ENCODE measurements at regions not wholly inside any gene's neighbourhood (a gene's known extent, or its start where the extent isn't known, plus 50 kb on each side); places are given as distances from the start of the nearest gene placed in this dataset.

DNA sequence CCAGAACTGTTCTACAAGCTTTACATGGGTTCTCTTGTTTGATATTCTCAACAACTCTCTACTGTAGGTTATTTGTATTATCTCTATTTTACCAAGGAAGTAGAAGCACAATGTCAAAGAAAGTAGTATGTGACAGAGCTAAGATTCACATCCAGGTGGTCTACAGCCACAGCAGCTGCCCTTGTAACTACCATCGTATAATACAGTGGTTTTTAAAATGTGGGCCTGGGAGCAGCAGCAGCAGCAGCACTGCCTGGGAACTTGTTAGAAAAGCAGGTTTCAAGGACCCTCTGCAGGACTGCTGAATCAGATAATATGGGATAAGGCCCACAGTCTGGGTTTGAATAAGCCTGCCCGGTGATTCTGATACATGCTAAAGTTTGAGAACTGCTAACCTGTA is 357.1 kb upstream of the SATB1 start:
- Histone ChIP-seq H3K4me3 (ENCODE audit: low read depth, low read length) (no peak overlapping the region), H3K79me1 (ENCODE audit: low read length) (no peaks in the 10 kb centered on the region), H3K36me3 (ENCODE audit: control insufficient read depth in 1 of 2, insufficient read depth in 2 of 2, low read length in 2 of 2) (no peaks in the 10 kb centered on the region), H2BK12ac (ENCODE audit: low read length) (no peak overlapping the region), H3K14ac (ENCODE audit: low read length) (no peak overlapping the region), H3K9me3 (ENCODE audit: insufficient read depth, low read depth, low read length) (no peaks in the 10 kb centered on the region), H2BK5ac (ENCODE audit: low read depth, low read length, poor library complexity) (no peak overlapping the region), H3K27ac (ENCODE audit: low read depth, low read length) (no peak overlapping the region), H3K27me3 (ENCODE audit: insufficient read depth, low read length) (no peaks in the 10 kb centered on the region), H3K23ac (ENCODE audit: low read length) (no peak overlapping the region), H4K12ac (ENCODE audit: low read depth, low read length) (no peak overlapping the region), H3K4me2 (ENCODE audit: low read length) (no peak overlapping the region), H3K4me1 (ENCODE audit: control insufficient read depth in 1 of 2, insufficient read depth in 2 of 2, low read length in 2 of 2) (no peaks in the 10 kb centered on the region), H4K91ac (ENCODE audit: low read depth, low read length) (no peak overlapping the region), H3K9ac (ENCODE audit: low read length) (no peak overlapping the region), H2AFZ (ENCODE audit: insufficient read depth, low read length, poor library complexity) (no peak overlapping the region), H3K79me2 (ENCODE audit: control insufficient read depth, insufficient read depth, low read length, poor library complexity) (no peaks in the 10 kb centered on the region), H3K18ac (ENCODE audit: low read length) (no peak overlapping the region), H2AK5ac (ENCODE audit: low read length) (no peak overlapping the region), H2BK120ac (ENCODE audit: insufficient read depth, low read length, poor library complexity) (no peak overlapping the region), H3K4ac (ENCODE audit: low read depth, low read length) (no peak overlapping the region), H4K8ac (ENCODE audit: low read depth, low read length) (no peak overlapping the region)
- WGBS (ENCODE audit: extremely low coverage, insufficient coverage, insufficient read length): no CpG with 5 or more reads among the region's 2 CpGs
- no peak for DNase-seq

DNA sequence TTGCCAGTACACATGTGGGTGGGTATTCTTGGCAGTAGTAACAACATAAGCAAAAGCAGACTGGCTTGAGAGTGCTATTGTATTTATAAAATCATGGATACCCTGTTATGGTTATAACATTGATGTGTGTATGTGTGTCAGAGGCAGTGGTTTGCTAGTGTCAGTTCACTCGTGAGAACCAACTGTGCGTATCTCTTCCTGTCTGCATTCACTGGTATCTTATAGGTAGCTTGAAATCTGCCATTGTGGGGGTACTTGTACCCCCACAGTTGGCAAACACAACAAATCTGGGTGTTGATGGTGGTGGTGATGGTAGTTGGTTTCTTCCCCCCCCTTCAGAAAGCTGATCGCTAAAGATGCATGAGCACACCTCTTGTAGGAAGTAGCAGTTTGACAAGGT is 355.8 kb upstream of the SATB1 start:
- no peak overlapping the region for H3K18ac ChIP-seq (ENCODE audit: low read length)
- no peak overlapping the region for H3K27ac ChIP-seq (ENCODE audit: low read depth, low read length)
- H3K9me3 ChIP-seq (ENCODE audit: insufficient read depth, low read depth, low read length): no peaks in the 10 kb centered on the region
- no peaks in the 10 kb centered on the region for H3K79me2 ChIP-seq (ENCODE audit: control insufficient read depth, insufficient read depth, low read length, poor library complexity)
- H3K4ac ChIP-seq (ENCODE audit: low read depth, low read length): no peak overlapping the region
- H3K4me1 ChIP-seq (ENCODE audit: control insufficient read depth in 1 of 2, insufficient read depth in 2 of 2, low read length in 2 of 2): no peaks in the 10 kb centered on the region
- H3K36me3 ChIP-seq (ENCODE audit: control insufficient read depth in 1 of 2, insufficient read depth in 2 of 2, low read length in 2 of 2): no peaks in the 10 kb centered on the region
- no peak overlapping the region for H2BK120ac ChIP-seq (ENCODE audit: insufficient read depth, low read length, poor library complexity)
- no peak overlapping the region for H2AFZ ChIP-seq (ENCODE audit: insufficient read depth, low read length, poor library complexity)
- no peak overlapping the region for H3K9ac ChIP-seq (ENCODE audit: low read length)
- no peak overlapping the region for H3K4me3 ChIP-seq (ENCODE audit: low read depth, low read length)
- no CpG with 5 or more reads among the region's 3 CpGs for WGBS (ENCODE audit: extremely low coverage, insufficient coverage, insufficient read length)
- no peak for DNase-seq
- H3K79me1 ChIP-seq (ENCODE audit: low read length): no peaks in the 10 kb centered on the region
- H4K91ac ChIP-seq (ENCODE audit: low read depth, low read length): no peak overlapping the region
- no peak overlapping the region for H2BK12ac ChIP-seq (ENCODE audit: low read length)
- H4K8ac ChIP-seq (ENCODE audit: low read depth, low read length): no peak overlapping the region
- no peak overlapping the region for H3K14ac ChIP-seq (ENCODE audit: low read length)
- H2BK5ac ChIP-seq (ENCODE audit: low read depth, low read length, poor library complexity): no peak overlapping the region
- no peak overlapping the region for H3K23ac ChIP-seq (ENCODE audit: low read length)
- no peak overlapping the region for H2AK5ac ChIP-seq (ENCODE audit: low read length)
- H3K27me3 ChIP-seq (ENCODE audit: insufficient read depth, low read length): no peaks in the 10 kb centered on the region
- no peak overlapping the region for H4K12ac ChIP-seq (ENCODE audit: low read depth, low read length)
- H3K4me2 ChIP-seq (ENCODE audit: low read length): no peak overlapping the region

DNA sequence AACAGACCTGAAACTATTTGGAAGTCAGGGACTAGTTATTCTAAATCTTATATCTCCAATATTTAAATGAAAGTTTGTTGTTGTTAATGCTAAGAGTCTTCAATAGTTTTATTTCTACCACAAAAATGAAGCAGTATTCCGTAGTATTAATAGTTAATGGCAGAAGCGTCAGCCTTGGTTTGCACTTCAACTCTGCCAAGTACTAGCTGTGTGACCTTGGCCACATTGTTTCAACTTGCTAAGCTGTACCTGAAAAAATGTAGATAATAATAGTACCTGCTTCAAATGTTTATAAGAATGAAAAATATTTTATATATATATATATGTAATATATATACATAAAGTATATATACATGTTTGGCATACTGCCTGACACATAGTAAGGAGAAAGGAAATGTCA is 354.6 kb upstream of the SATB1 start:
- Histone ChIP-seq H3K36me3 (ENCODE audit: control insufficient read depth in 1 of 2, insufficient read depth in 2 of 2, low read length in 2 of 2) (no peaks in the 10 kb centered on the region), H3K79me2 (ENCODE audit: control insufficient read depth, insufficient read depth, low read length, poor library complexity) (no peaks in the 10 kb centered on the region), H3K9ac (ENCODE audit: low read length) (no peak overlapping the region), H4K12ac (ENCODE audit: low read depth, low read length) (no peak overlapping the region), H3K4me1 (ENCODE audit: control insufficient read depth in 1 of 2, insufficient read depth in 2 of 2, low read length in 2 of 2) (no peaks in the 10 kb centered on the region), H4K8ac (ENCODE audit: low read depth, low read length) (no peak overlapping the region), H3K4me2 (ENCODE audit: low read length) (no peak overlapping the region), H2BK12ac (ENCODE audit: low read length) (no peak overlapping the region), H2AK5ac (ENCODE audit: low read length) (no peak overlapping the region), H3K79me1 (ENCODE audit: low read length) (no peaks in the 10 kb centered on the region), H3K27ac (ENCODE audit: low read depth, low read length) (no peak overlapping the region), H3K4ac (ENCODE audit: low read depth, low read length) (no peak overlapping the region), H2BK120ac (ENCODE audit: insufficient read depth, low read length, poor library complexity) (no peak overlapping the region), H3K9me3 (ENCODE audit: insufficient read depth, low read depth, low read length) (no peaks in the 10 kb centered on the region), H2BK5ac (ENCODE audit: low read depth, low read length, poor library complexity) (no peak overlapping the region), H3K18ac (ENCODE audit: low read length) (no peak overlapping the region), H3K14ac (ENCODE audit: low read length) (no peak overlapping the region), H4K91ac (ENCODE audit: low read depth, low read length) (no peak overlapping the region), H2AFZ (ENCODE audit: insufficient read depth, low read length, poor library complexity) (no peak overlapping the region), H3K27me3 (ENCODE audit: insufficient read depth, low read length) (no peaks in the 10 kb centered on the region), H3K23ac (ENCODE audit: low read length) (no peak overlapping the region), H3K4me3 (ENCODE audit: low read depth, low read length) (no peak overlapping the region)
- WGBS (ENCODE audit: extremely low coverage, insufficient coverage, insufficient read length): no CpG with 5 or more reads among the region's 2 CpGs
- no peak for DNase-seq

DNA sequence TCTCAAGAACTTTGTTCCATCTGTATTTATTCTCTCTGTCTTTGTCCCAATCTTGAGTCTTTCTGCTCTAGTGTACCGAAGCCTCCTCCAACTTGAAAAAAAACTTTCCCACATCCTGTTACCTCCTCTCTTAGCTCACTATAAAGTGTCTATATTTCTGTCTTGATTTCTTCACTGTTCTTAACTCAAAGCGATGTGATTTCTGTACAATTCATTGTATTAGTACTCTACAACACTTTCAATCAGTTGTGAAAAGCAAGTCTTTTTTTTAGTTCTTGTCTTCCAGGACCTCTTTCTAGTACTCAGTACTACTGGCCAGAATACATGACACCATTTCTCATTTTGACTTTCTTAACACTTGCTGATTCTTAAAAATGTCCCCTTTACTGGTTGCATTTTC is 353.5 kb upstream of the SATB1 start:
- H4K8ac ChIP-seq (ENCODE audit: low read depth, low read length): no peak overlapping the region
- DNase-seq: no peak
- no peak overlapping the region for H2BK12ac ChIP-seq (ENCODE audit: low read length)
- no peaks in the 10 kb centered on the region for H3K4me1 ChIP-seq (ENCODE audit: control insufficient read depth in 1 of 2, insufficient read depth in 2 of 2, low read length in 2 of 2)
- no peak overlapping the region for H4K12ac ChIP-seq (ENCODE audit: low read depth, low read length)
- H4K91ac ChIP-seq (ENCODE audit: low read depth, low read length): no peak overlapping the region
- H2AFZ ChIP-seq (ENCODE audit: insufficient read depth, low read length, poor library complexity): no peak overlapping the region
- H3K79me2 ChIP-seq (ENCODE audit: control insufficient read depth, insufficient read depth, low read length, poor library complexity): no peaks in the 10 kb centered on the region
- no peak overlapping the region for H3K27ac ChIP-seq (ENCODE audit: low read depth, low read length)
- no peak overlapping the region for H2BK120ac ChIP-seq (ENCODE audit: insufficient read depth, low read length, poor library complexity)
- H3K9ac ChIP-seq (ENCODE audit: low read length): no peak overlapping the region
- no peaks in the 10 kb centered on the region for H3K27me3 ChIP-seq (ENCODE audit: insufficient read depth, low read length)
- no peaks in the 10 kb centered on the region for H3K36me3 ChIP-seq (ENCODE audit: control insufficient read depth in 1 of 2, insufficient read depth in 2 of 2, low read length in 2 of 2)
- no peak overlapping the region for H2BK5ac ChIP-seq (ENCODE audit: low read depth, low read length, poor library complexity)
- no peak overlapping the region for H3K14ac ChIP-seq (ENCODE audit: low read length)
- no peak overlapping the region for H3K4me3 ChIP-seq (ENCODE audit: low read depth, low read length)
- no peak overlapping the region for H3K4ac ChIP-seq (ENCODE audit: low read depth, low read length)
- H3K4me2 ChIP-seq (ENCODE audit: low read length): no peak overlapping the region
- H3K79me1 ChIP-seq (ENCODE audit: low read length): no peaks in the 10 kb centered on the region
- no peak overlapping the region for H2AK5ac ChIP-seq (ENCODE audit: low read length)
- H3K9me3 ChIP-seq (ENCODE audit: insufficient read depth, low read depth, low read length): no peaks in the 10 kb centered on the region
- no peak overlapping the region for H3K23ac ChIP-seq (ENCODE audit: low read length)
- WGBS (ENCODE audit: extremely low coverage, insufficient coverage, insufficient read length): no CpG with 5 or more reads among the region's 2 CpGs
- H3K18ac ChIP-seq (ENCODE audit: low read length): no peak overlapping the region

DNA sequence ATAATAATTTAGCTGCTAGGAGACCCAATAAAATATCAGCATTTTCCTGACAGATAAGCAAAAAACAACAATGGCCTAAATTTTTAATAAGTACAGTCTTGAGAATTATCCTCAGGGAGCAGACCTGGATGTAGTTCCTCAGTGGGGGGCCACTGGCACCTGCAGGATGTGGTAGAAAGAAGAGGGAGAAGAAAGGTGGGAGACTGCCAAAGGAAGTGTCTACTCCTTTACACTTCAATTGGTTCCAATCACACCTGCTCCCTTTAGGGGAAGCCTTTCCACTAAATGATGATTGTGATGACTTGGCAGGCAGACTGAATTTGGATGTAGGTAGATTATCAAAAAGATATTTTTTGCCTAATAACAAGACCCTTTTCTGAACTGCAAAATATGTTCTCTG is 353.0 kb upstream of the SATB1 start:
- H3K18ac ChIP-seq (ENCODE audit: low read length): no peak overlapping the region
- H3K36me3 ChIP-seq (ENCODE audit: control insufficient read depth in 1 of 2, insufficient read depth in 2 of 2, low read length in 2 of 2): no peaks in the 10 kb centered on the region
- no peak overlapping the region for H3K9ac ChIP-seq (ENCODE audit: low read length)
- no peak for DNase-seq
- H3K27me3 ChIP-seq (ENCODE audit: insufficient read depth, low read length): no peaks in the 10 kb centered on the region
- no peak overlapping the region for H2BK5ac ChIP-seq (ENCODE audit: low read depth, low read length, poor library complexity)
- no peak overlapping the region for H3K4me3 ChIP-seq (ENCODE audit: low read depth, low read length)
- H2AFZ ChIP-seq (ENCODE audit: insufficient read depth, low read length, poor library complexity): no peak overlapping the region
- H3K14ac ChIP-seq (ENCODE audit: low read length): no peak overlapping the region
- H3K79me2 ChIP-seq (ENCODE audit: control insufficient read depth, insufficient read depth, low read length, poor library complexity): no peaks in the 10 kb centered on the region
- H4K12ac ChIP-seq (ENCODE audit: low read depth, low read length): no peak overlapping the region
- H2BK120ac ChIP-seq (ENCODE audit: insufficient read depth, low read length, poor library complexity): no peak overlapping the region
- no peaks in the 10 kb centered on the region for H3K79me1 ChIP-seq (ENCODE audit: low read length)
- no peaks in the 10 kb centered on the region for H3K9me3 ChIP-seq (ENCODE audit: insufficient read depth, low read depth, low read length)
- no peak overlapping the region for H3K4ac ChIP-seq (ENCODE audit: low read depth, low read length)
- H3K4me2 ChIP-seq (ENCODE audit: low read length): no peak overlapping the region
- no peaks in the 10 kb centered on the region for H3K4me1 ChIP-seq (ENCODE audit: control insufficient read depth in 1 of 2, insufficient read depth in 2 of 2, low read length in 2 of 2)
- H3K27ac ChIP-seq (ENCODE audit: low read depth, low read length): no peak overlapping the region
- no peak overlapping the region for H2AK5ac ChIP-seq (ENCODE audit: low read length)
- H3K23ac ChIP-seq (ENCODE audit: low read length): no peak overlapping the region
- H4K91ac ChIP-seq (ENCODE audit: low read depth, low read length): no peak overlapping the region
- H2BK12ac ChIP-seq (ENCODE audit: low read length): no peak overlapping the region
- no peak overlapping the region for H4K8ac ChIP-seq (ENCODE audit: low read depth, low read length)
